AG09319 (cell line): ENCODE measurements at regions not wholly inside any gene's neighbourhood (a gene's known extent, or its start where the extent isn't known, plus 50 kb on each side); places are given as distances from the start of the nearest gene placed in this dataset.

Source experiments
- DNase-seq: peaks from one replicate; pipeline ENCODE4 v3.0.0-alpha.2; 2010; ENCODE audit warnings: low read depth; ENCODE audit errors: extremely low read depth
- TF ChIP-seq, protein P1 (sequence below): IDR thresholded peaks from 2 replicates; pipeline ENCODE4 v1.5.1; 2011; ENCODE audit warnings: low read depth, mild to moderate bottlenecking, inconsistent platforms, low read length, moderate library complexity

GRCh38 chr3:104696470-104696869 lies 670.2 kb upstream of the ALCAM start:
- TF ChIP-seq, protein P1, sequence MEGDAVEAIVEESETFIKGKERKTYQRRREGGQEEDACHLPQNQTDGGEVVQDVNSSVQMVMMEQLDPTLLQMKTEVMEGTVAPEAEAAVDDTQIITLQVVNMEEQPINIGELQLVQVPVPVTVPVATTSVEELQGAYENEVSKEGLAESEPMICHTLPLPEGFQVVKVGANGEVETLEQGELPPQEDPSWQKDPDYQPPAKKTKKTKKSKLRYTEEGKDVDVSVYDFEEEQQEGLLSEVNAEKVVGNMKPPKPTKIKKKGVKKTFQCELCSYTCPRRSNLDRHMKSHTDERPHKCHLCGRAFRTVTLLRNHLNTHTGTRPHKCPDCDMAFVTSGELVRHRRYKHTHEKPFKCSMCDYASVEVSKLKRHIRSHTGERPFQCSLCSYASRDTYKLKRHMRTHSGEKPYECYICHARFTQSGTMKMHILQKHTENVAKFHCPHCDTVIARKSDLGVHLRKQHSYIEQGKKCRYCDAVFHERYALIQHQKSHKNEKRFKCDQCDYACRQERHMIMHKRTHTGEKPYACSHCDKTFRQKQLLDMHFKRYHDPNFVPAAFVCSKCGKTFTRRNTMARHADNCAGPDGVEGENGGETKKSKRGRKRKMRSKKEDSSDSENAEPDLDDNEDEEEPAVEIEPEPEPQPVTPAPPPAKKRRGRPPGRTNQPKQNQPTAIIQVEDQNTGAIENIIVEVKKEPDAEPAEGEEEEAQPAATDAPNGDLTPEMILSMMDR: no peak
- no peak for DNase-seq

DNA sequence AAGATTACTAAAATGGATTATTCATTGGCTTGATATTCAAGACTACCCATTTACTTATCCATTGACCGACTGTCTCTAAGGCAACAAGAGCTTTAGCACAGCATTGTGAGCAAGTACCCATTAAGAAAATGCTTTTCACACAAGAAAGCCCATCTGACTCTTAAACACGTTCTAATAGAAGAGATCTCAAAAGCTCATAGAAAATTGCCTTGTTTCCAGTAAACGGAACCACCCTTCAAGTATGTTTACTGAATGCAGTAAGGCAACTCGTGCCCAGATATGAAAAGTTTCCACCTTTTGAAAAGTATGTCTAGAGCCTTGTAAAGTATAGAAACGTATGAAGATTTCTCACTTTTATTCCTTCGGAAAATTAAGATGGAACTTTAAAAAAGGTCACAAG lies 655.3 kb upstream of the ALCAM start:
- TF ChIP-seq, protein P1: no peak
- DNase-seq: no peak

- DNase-seq: no peak
- TF ChIP-seq, protein P1: no peak
Observed at GRCh38 chr3:104715972-104716371, 650.7 kb upstream of the ALCAM start.

- TF ChIP-seq, protein P1: no peak
- no peak for DNase-seq
Observed at GRCh38 chr3:104717828-104718196, 648.9 kb upstream of the ALCAM start.

GRCh38 chr3:104723000-104723399 lies 643.7 kb upstream of the ALCAM start:
- no peak for DNase-seq
- TF ChIP-seq, protein P1: no peak

GRCh38 chr3:104731074-104731473 lies 635.6 kb upstream of the ALCAM start:
- TF ChIP-seq, protein P1: no peak
- DNase-seq: no peak

- TF ChIP-seq, protein P1: no peak
- no peak for DNase-seq
Observed at GRCh38 chr3:104734627-104735026, 632.1 kb upstream of the ALCAM start.
